KBM-7 (cell line): ENCODE measurements at regions not wholly inside any gene's neighbourhood (a gene's known extent, or its start where the extent isn't known, plus 50 kb on each side); places are given as distances from the start of the nearest gene placed in this dataset.
"Not testable (repeated sequence)": the region's sequence is repeated elsewhere in the genome, so short reads cannot be mapped to it uniquely, and the experiment has no call there.

Source experiments
- DNase-seq: peaks from one replicate; pipeline ENCODE4 v3.0.0-alpha.2; 2015
- in situ Hi-C: fragments of 300-500 bp; cut with MboI; formaldehyde crosslinking; loops from 2 replicates; pipeline ENCODE4 v1.14.3; 2020; ENCODE audit warnings: low sequenced_read_pairs, low pct_unique_long_range_greater_than_20kb, mixed read lengths

- in situ Hi-C loops, DNase-seq: not testable (repeated sequence)
Observed at GRCh38 chr1:66424530-66424929, 109.4 kb upstream of the SGIP1 start.

- DNase-seq, result peak; percentile 60
- in situ Hi-C loops, result no loop called here
Observed at GRCh38 chr1:66426239-66426853, 107.6 kb upstream of the SGIP1 start.

GRCh38 chr1:66430815-66431214 is 103.1 kb upstream of the SGIP1 start:
- DNase-seq, in situ Hi-C loops: not testable (repeated sequence)

GRCh38 chr1:66431999-66432398 is 102.0 kb upstream of the SGIP1 start:
- no peak for DNase-seq

GRCh38 chr1:66433611-66434010 is 100.3 kb upstream of the SGIP1 start:
- in situ Hi-C loops, result no loop called here
- DNase-seq, result no peak

More at GRCh38 chr1:66431999-66432398, 102.0 kb upstream of the SGIP1 start:
- in situ Hi-C loops, result no loop called here

GRCh38 chr1:66434096-66434495 is 99.9 kb upstream of the SGIP1 start:
- in situ Hi-C loops, result no loop called here
- no peak for DNase-seq

- DNase-seq, result no peak
- in situ Hi-C loops, result no loop called here
Observed at GRCh38 chr1:66435541-66435940, 98.4 kb upstream of the SGIP1 start.

- in situ Hi-C loops, result no loop called here
- DNase-seq, result peak; percentile 79
Observed at GRCh38 chr1:66436378-66437135, 97.4 kb upstream of the SGIP1 start.

GRCh38 chr1:66437136-66437401 is 96.9 kb upstream of the SGIP1 start:
- in situ Hi-C loops, result no loop called here

GRCh38 chr1:66438062-66438461 is 95.9 kb upstream of the SGIP1 start:
- in situ Hi-C loops, result no loop called here
- DNase-seq, result peak; percentile 59

More at GRCh38 chr1:66437136-66437401, 96.9 kb upstream of the SGIP1 start:
- no peak for DNase-seq

GRCh38 chr1:66438501-66438900 is 95.5 kb upstream of the SGIP1 start:
- in situ Hi-C loops, result no loop called here
- DNase-seq, result no peak

- in situ Hi-C loops, result no loop called here
- DNase-seq, result peak; percentile 83
Observed at GRCh38 chr1:66439031-66439740, 94.8 kb upstream of the SGIP1 start.

- DNase-seq, result no peak
Observed at GRCh38 chr1:66443793-66444192, 90.2 kb upstream of the SGIP1 start.

GRCh38 chr1:66444438-66445265 is 89.3 kb upstream of the SGIP1 start:
- in situ Hi-C loops, result loop anchor here (10.0 kb wide), 1 partner anchor 190 kb away; no protein-coding TSS in a partner anchor
- no peak for DNase-seq

More at GRCh38 chr1:66443793-66444192, 90.2 kb upstream of the SGIP1 start:
- in situ Hi-C loops, result loop anchor here (10.0 kb wide), 1 partner anchor 189 kb away; no protein-coding TSS in a partner anchor

GRCh38 chr1:66445492-66446181 is 88.3 kb upstream of the SGIP1 start:
- peak; percentile 47 for DNase-seq
- in situ Hi-C loops, result loop anchor here (10.0 kb wide), 1 partner anchor 191 kb away; no protein-coding TSS in a partner anchor

GRCh38 chr1:66446261-66447001 is 87.5 kb upstream of the SGIP1 start:
- in situ Hi-C loops, result loop anchor here (10.0 kb wide), 1 partner anchor 192 kb away; no protein-coding TSS in a partner anchor
- peak; percentile 87 for DNase-seq

- DNase-seq, result no peak
- in situ Hi-C loops, result loop anchor here (25.0 kb wide), 1 partner anchor 513 kb away; no protein-coding TSS in a partner anchor
Observed at GRCh38 chr1:66450043-66450514, 83.9 kb upstream of the SGIP1 start.

GRCh38 chr1:66450847-66451246 is 83.1 kb upstream of the SGIP1 start:
- no peak for DNase-seq
- in situ Hi-C loops, result loop anchor here (25.0 kb wide), 1 partner anchor 514 kb away; no protein-coding TSS in a partner anchor
